ELF-1 (cell line): ENCODE measurements at regions not wholly inside any gene's neighbourhood (a gene's known extent, or its start where the extent isn't known, plus 50 kb on each side); places are given as distances from the start of the nearest gene placed in this dataset.
A peak's percentile ranks its signal among the peaks of the same experiment; 100 is the strongest.

Experiments
- DNase-seq: peaks from one replicate; pipeline ENCODE4 v3.0.0-alpha.2; 2016; ENCODE audit warnings: low read depth, low spot score

- no peak for DNase-seq
Measured at GRCh38 chr5:129163810-129164378, 69.3 kb downstream of the ISOC1 start.

- DNase-seq, result no peak
Measured at GRCh38 chr5:129170050-129170449, 75.5 kb downstream of the ISOC1 start.

GRCh38 chr5:129171194-129171944 is 76.8 kb downstream of the ISOC1 start:
- DNase-seq, result no peak

GRCh38 chr5:129172580-129172979 is 78.0 kb downstream of the ISOC1 start:
- no peak for DNase-seq

- DNase-seq, result no peak
Measured at GRCh38 chr5:129173771-129174170, 79.2 kb downstream of the ISOC1 start.

GRCh38 chr5:129174480-129174879 is 79.9 kb downstream of the ISOC1 start:
- no peak for DNase-seq

- DNase-seq, result no peak
Measured at GRCh38 chr5:129177451-129177850, 82.9 kb downstream of the ISOC1 start.

GRCh38 chr5:129199308-129199707 is 104.8 kb downstream of the ISOC1 start:
- DNase-seq, result no peak

- no peak for DNase-seq
Measured at GRCh38 chr5:129204525-129204924, 110.0 kb downstream of the ISOC1 start.

GRCh38 chr5:129216001-129216400 is 121.5 kb downstream of the ISOC1 start:
- DNase-seq, result peak; percentile 14

- DNase-seq, result no peak
Measured at GRCh38 chr5:129217179-129217578, 122.6 kb downstream of the ISOC1 start.

- DNase-seq, result no peak
Measured at GRCh38 chr5:129223178-129223577, 128.6 kb downstream of the ISOC1 start.

- no peak for DNase-seq
Measured at GRCh38 chr5:129228577-129228976, 134.0 kb downstream of the ISOC1 start.

- DNase-seq, result peak; percentile 3
Measured at GRCh38 chr5:129241755-129242154, 147.2 kb downstream of the ISOC1 start.

GRCh38 chr5:129243039-129243438 is 148.5 kb downstream of the ISOC1 start:
- DNase-seq, result no peak

GRCh38 chr5:129244478-129244877 is 149.9 kb downstream of the ISOC1 start:
- no peak for DNase-seq

- no peak for DNase-seq
Measured at GRCh38 chr5:129245489-129245888, 150.9 kb downstream of the ISOC1 start.

- DNase-seq, result no peak
Measured at GRCh38 chr5:129246088-129246487, 151.5 kb downstream of the ISOC1 start.

- no peak for DNase-seq
Measured at GRCh38 chr5:129249886-129250285, 155.3 kb downstream of the ISOC1 start.

GRCh38 chr5:129271308-129271707 is 176.8 kb downstream of the ISOC1 start:
- DNase-seq, result peak; percentile 66

GRCh38 chr5:129284010-129284409 is 176.1 kb upstream of the ADAMTS19 start:
- no peak for DNase-seq

- peak; percentile 11 for DNase-seq
Measured at GRCh38 chr5:129294216-129294615, 165.9 kb upstream of the ADAMTS19 start.

- peak; percentile 61 for DNase-seq
Measured at GRCh38 chr5:129306725-129307124, 153.4 kb upstream of the ADAMTS19 start.
